Activated T-cell treated with anti-CD3 and anti-CD28 coated beads, Interleukin-2, amount 50 U/mL, for 24 hours (primary cell): ENCODE measurements at regions not wholly inside any gene's neighbourhood (a gene's known extent, or its start where the extent isn't known, plus 50 kb on each side); places are given as distances from the start of the nearest gene placed in this dataset.
"Not testable (repeated sequence)": the region's sequence is repeated elsewhere in the genome, so short reads cannot be mapped to it uniquely, and the experiment has no call there.

Experiments used
- DNase-seq: peaks from one replicate; pipeline ENCODE4 v3.0.0-alpha.2; 2020
- H3K27ac Mint-ChIP-seq: 2 replicates; pipeline ENCODE4 v1.8.0; 2020; ENCODE audit warnings: mild to moderate bottlenecking, mixed read lengths
- H3K27me3 Mint-ChIP-seq: 2 replicates; pipeline ENCODE4 v1.8.0; 2020; ENCODE audit warnings: mixed read lengths
- H3K36me3 Mint-ChIP-seq: 2 replicates; pipeline ENCODE4 v1.8.0; 2020; ENCODE audit warnings: low read depth, mixed read lengths
- H3K4me1 Mint-ChIP-seq: 2 replicates; pipeline ENCODE4 v1.8.0; 2020; ENCODE audit warnings: low read depth, mixed read lengths
- H3K4me3 Mint-ChIP-seq: 2 replicates; pipeline ENCODE4 v1.8.0; 2020; ENCODE audit warnings: mild to moderate bottlenecking, moderate library complexity, mixed read lengths
- H3K9me3 Mint-ChIP-seq: 2 replicates; pipeline ENCODE4 v1.8.0; 2020; ENCODE audit warnings: mixed read lengths

DNA sequence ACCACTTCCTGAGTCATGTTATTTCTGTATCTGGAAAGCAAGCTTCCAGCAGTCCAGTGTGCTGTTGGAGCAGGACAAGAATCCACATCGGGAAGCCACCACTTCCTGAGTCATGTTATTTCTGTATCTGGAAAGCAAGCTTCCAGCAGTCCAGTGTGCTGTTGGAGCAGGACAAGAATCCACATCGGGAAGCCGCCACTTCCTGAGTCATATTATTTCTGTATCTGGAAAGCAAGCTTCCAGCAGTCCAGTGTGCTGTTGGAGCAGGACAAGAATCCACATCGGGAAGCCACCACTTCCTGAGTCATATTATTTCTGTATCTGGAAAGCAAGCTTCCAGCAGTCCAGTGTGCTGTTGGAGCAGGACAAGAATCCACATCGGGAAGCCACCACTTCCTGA lies 170.2 kb upstream of the EXOC2 start:
- not testable (repeated sequence) for H3K4me3 Mint-ChIP-seq, H3K36me3 Mint-ChIP-seq, H3K4me1 Mint-ChIP-seq, H3K9me3 Mint-ChIP-seq, H3K27ac Mint-ChIP-seq, DNase-seq
- H3K27me3 Mint-ChIP-seq: peaks cover 60% of the 10 kb centered on the region

DNA sequence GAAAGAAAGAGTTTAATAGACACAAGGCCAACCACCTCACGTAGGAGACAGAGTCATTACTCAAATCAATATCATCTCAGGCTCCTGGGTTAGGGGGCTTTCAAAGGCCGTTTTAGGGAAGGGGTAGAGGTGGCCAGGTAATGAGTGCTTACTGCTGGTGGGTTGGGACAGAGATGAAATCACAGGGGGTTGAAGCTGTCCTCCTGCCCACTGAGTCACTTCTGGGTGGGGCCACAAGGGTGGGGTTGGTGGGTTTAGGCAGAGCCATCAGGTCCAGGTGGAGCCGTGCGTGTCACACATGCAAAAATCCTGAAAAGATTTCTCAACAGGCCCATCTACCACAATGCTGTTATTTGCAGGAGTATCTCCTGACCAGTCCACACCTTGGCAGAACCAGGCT lies 167.0 kb upstream of the EXOC2 start:
- no peaks in the 10 kb centered on the region for H3K9me3 Mint-ChIP-seq
- no peak for DNase-seq
- H3K36me3 Mint-ChIP-seq: no peaks in the 10 kb centered on the region
- no peaks in the 10 kb centered on the region for H3K4me1 Mint-ChIP-seq
- no peak overlapping the region for H3K4me3 Mint-ChIP-seq
- peaks cover 59% of the 10 kb centered on the region for H3K27me3 Mint-ChIP-seq
- no peak overlapping the region for H3K27ac Mint-ChIP-seq

DNA sequence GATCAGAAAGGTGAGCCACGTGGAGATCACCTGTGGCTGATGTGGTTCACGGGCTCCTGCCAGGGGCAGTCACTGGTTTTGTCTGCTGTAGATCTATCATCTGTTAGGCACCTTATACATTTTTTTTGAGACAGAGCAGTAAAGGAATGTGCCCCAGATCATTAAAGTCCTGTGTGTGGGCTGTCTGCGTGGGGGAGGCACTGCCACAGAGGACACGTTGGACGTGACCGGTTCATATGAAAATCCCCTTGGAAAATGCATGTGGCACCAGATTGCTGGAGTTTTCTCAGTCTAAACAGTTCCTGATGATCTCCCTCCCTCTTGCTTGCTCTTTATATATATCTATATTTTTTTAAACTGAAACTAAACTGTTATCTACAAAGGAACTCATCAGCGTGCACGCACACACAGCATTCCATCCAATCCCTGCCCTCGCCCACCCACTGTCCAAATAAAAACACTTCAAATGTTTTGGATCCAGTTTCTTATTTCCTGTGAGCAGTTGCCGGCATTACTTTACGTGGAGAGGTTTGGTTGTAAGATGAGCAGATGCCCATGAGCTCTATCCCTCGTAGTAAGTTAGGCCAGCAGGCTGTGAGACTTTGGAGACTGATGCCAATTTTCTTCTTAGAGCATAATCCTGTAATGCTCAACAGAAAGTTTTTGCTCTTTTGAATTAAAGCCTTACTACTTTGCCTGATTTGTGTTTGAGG lies 161.6 kb upstream of the EXOC2 start:
- DNase-seq: no peak
- H3K36me3 Mint-ChIP-seq: no peaks in the 10 kb centered on the region
- H3K4me3 Mint-ChIP-seq: no peak overlapping the region
- H3K9me3 Mint-ChIP-seq: no peaks in the 10 kb centered on the region
- H3K27ac Mint-ChIP-seq: no peak overlapping the region
- H3K4me1 Mint-ChIP-seq: no peaks in the 10 kb centered on the region
- H3K27me3 Mint-ChIP-seq: peaks cover 39% of the 10 kb centered on the region

DNA sequence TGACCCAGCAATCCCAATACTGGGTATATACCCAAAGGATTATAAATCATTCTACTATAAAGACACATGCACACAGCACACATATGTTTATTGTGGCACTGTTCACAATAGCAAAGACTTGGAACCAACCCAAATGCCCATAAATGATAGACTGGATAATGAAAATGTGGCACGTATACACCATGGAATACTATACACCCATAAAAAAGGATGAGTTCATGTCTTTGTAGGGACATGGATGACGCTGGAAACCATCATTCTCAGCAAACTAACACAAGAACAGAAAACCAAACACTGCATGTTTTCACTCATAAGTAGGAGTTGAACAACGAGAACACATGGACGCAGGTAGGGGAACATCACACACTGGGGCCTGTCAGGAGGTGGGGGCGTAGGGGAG lies 159.3 kb upstream of the EXOC2 start:
- not testable (repeated sequence) for DNase-seq, H3K4me1 Mint-ChIP-seq, H3K27ac Mint-ChIP-seq, H3K4me3 Mint-ChIP-seq, H3K9me3 Mint-ChIP-seq, H3K36me3 Mint-ChIP-seq
- peaks cover 29% of the 10 kb centered on the region for H3K27me3 Mint-ChIP-seq

DNA sequence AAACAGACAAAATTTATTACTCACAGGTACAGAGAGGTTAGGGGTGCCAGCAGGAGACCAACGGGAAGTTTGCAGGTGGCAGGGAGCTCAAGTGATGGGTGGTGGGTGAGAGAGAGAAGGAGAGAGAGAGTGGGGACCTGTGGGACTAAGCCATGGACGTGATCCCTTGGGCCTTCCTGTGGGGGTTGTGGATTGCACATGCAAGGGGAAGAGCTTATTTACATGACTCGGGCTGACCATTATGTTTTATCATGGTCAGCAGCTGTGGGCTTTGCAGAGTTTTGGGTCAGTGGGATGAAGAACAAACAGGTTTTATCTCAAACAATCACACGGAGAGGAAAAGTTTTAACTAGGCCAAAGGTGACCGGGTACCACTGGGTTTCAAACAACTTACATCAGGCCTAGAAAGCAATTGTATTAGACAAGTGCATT lies 156.2 kb upstream of the EXOC2 start:
- DNase-seq: no peak
- Mint-ChIP-seq H3K4me3 (no peak overlapping the region), H3K4me1 (no peaks in the 10 kb centered on the region), H3K27ac (no peak overlapping the region), H3K36me3 (no peaks in the 10 kb centered on the region), H3K27me3 (peaks cover 28% of the 10 kb centered on the region), H3K9me3 (no peaks in the 10 kb centered on the region)

DNA sequence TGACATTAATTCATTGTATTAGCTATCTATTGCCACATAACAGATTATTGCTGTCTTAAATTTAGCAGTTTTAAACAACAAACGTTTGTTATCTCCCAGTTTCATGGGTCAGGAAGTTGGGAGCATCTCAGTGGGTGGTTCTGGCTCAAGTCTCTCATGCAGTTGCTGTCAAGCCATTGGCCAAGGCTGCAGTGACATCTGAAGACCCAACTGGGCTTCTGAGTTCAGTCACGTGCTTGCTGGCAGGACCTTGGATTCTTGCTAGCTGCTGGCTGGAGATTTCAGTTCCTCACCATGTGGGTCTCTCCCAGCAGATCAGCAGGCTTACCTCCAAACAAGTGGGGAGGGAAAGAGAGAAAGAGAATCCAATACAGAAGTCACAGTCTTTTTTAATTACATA lies 152.6 kb upstream of the EXOC2 start:
- no peak overlapping the region for H3K27ac Mint-ChIP-seq
- no peak overlapping the region for H3K4me3 Mint-ChIP-seq
- no peaks in the 10 kb centered on the region for H3K9me3 Mint-ChIP-seq
- DNase-seq: no peak
- H3K36me3 Mint-ChIP-seq: no peaks in the 10 kb centered on the region
- no peaks in the 10 kb centered on the region for H3K4me1 Mint-ChIP-seq
- peaks cover 45% of the 10 kb centered on the region for H3K27me3 Mint-ChIP-seq

DNA sequence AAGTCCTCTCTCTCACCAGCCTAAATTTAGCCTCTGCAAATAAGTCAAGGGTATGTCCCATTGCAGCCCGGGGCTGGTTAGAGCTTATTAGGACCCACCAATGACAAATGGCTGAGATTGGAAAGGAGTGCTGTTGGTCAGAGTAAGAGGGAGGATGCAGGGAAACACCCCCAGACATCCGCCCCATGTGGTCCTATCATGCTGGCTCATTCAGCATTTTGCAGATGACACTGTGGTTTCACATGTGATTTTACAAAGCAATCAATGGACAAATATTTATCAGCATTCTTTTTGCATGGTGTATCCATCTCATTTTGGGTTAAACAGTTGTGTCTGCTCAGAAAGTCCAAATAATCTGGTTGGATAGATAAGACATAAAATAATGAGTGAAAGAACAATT lies 152.2 kb upstream of the EXOC2 start:
- H3K9me3 Mint-ChIP-seq: no peaks in the 10 kb centered on the region
- H3K4me3 Mint-ChIP-seq: no peak overlapping the region
- peaks cover 41% of the 10 kb centered on the region for H3K27me3 Mint-ChIP-seq
- no peak for DNase-seq
- no peaks in the 10 kb centered on the region for H3K36me3 Mint-ChIP-seq
- H3K4me1 Mint-ChIP-seq: no peaks in the 10 kb centered on the region
- no peak overlapping the region for H3K27ac Mint-ChIP-seq

DNA sequence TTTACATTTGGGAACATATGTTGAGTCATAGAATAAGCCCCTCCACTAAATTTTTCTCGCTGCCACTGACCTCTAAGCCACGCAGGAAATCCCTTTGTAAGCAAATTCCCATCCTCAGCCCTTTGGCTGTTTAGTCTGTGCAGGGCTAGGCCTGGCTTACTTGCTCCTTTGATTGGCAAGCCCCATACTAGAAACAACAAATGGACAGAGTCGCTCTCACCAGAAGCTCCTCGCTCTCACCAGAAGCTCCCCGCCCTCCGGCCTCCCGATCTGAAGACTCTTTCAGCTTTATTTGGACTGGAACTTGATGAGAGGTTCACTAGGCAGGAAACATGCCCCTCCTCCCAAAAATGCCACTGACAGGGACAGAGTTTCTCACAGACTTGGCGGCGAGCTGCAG lies 149.2 kb upstream of the EXOC2 start:
- no peak for DNase-seq
- Mint-ChIP-seq H3K4me3 (no peak overlapping the region), H3K9me3 (no peaks in the 10 kb centered on the region), H3K27ac (no peak overlapping the region), H3K27me3 (peaks cover 44% of the 10 kb centered on the region), H3K36me3 (no peaks in the 10 kb centered on the region), H3K4me1 (no peaks in the 10 kb centered on the region)

DNA sequence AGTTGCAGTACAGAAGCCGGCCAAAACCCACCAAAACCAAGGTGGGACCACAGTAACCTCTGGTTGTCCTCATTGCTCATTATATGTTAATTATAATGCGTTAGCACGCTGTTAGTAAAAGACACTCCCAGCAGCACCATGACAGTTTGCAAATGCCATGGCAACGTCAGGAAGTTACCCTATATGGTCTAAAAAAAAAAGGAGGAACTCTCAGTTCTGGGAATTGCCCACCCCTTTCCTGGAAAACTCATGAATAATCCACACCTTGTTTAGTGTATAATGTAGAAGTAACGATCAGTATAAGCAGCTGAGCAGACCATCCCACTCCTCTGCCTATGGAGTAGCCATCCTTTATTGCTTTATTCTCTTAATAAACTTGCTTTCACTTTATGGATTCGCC lies 148.6 kb upstream of the EXOC2 start:
- H3K9me3 Mint-ChIP-seq: no peaks in the 10 kb centered on the region
- H3K4me3 Mint-ChIP-seq: no peak overlapping the region
- H3K27ac Mint-ChIP-seq: no peak overlapping the region
- DNase-seq: no peak
- H3K4me1 Mint-ChIP-seq: no peaks in the 10 kb centered on the region
- H3K27me3 Mint-ChIP-seq: peaks cover 39% of the 10 kb centered on the region
- H3K36me3 Mint-ChIP-seq: no peaks in the 10 kb centered on the region

DNA sequence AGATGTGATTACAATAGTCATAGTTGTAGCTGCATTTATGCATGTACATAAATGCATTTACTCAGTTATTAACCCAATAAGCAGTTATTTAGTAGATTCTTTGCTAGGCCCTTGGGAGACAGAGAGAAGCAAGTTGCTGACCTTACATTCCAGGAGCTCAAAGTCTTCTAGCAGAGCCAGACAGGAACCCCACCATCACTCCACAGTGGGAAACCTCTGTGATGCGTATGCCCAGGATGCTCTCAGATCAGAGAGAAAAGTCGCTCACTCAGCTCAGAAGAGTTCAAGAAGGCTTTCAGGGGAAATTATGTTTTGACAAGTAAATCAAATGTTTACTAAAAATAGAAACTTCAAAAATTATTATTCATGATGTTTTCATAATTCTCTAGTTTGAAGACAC lies 146.3 kb upstream of the EXOC2 start:
- Mint-ChIP-seq H3K27me3 (peaks cover 34% of the 10 kb centered on the region), H3K27ac (no peak overlapping the region), H3K4me1 (peaks cover 3% of the 10 kb centered on the region)

DNA sequence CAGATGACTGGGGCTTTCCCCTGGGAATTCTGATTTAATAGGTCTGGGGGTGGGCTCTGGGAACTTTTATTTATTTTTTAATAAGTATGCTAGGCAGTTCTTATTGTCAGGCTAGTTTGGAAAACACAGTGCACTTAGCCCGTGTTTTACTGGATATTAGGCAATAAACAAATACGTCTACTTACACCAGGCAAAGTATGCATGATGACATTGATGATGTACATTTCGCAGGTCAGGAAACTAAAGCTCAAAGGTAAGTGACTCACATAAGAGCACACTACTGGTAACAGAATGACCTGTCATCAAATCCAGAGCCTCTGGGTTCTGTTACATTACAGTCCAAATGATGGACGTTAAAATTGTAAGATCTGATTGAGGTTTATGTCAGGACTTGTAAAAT lies 144.4 kb upstream of the EXOC2 start:
- Mint-ChIP-seq H3K4me3 (no peak overlapping the region), H3K27ac (no peak overlapping the region), H3K9me3 (peaks cover 4% of the 10 kb centered on the region), H3K4me1 (peaks cover 3% of the 10 kb centered on the region), H3K36me3 (no peaks in the 10 kb centered on the region), H3K27me3 (peaks cover 29% of the 10 kb centered on the region)
- no peak for DNase-seq

More for the DNA sequence above, 146.3 kb upstream of the EXOC2 start:
- DNase-seq: no peak
- no peak overlapping the region for H3K4me3 Mint-ChIP-seq
- H3K9me3 Mint-ChIP-seq: no peaks in the 10 kb centered on the region
- no peaks in the 10 kb centered on the region for H3K36me3 Mint-ChIP-seq

DNA sequence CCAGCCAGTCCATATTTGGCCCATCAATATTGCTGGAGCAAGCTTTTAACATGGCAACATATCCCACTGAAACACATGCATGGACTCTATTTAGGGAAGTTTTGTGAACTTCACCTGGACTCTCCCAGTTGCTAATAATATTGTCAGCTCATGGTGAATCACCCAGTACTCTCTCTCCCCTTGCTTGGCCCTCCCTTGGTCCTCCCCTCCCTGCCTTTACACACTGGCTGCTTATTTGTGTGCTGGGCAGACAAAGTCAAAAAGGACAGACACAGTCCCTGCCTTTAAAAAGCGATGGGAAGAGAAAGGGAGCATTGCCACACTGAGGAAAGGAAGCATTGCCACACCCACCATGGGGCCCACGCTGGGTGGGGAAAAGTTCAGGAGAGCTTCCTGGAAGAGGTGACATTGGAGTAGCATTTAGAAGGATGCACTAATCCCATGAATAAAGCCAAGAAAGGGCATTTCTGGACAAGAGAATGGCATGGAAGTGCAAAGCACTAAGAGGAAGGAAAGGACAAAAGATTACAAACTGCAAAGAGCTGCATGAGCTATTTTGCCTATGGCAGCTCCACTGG lies 143.4 kb upstream of the EXOC2 start:
- no peak for DNase-seq
- Mint-ChIP-seq H3K27ac (no peak overlapping the region), H3K36me3 (no peaks in the 10 kb centered on the region), H3K4me1 (peaks cover 3% of the 10 kb centered on the region), H3K9me3 (peaks cover 9% of the 10 kb centered on the region), H3K27me3 (peaks cover 21% of the 10 kb centered on the region), H3K4me3 (no peak overlapping the region)

DNA sequence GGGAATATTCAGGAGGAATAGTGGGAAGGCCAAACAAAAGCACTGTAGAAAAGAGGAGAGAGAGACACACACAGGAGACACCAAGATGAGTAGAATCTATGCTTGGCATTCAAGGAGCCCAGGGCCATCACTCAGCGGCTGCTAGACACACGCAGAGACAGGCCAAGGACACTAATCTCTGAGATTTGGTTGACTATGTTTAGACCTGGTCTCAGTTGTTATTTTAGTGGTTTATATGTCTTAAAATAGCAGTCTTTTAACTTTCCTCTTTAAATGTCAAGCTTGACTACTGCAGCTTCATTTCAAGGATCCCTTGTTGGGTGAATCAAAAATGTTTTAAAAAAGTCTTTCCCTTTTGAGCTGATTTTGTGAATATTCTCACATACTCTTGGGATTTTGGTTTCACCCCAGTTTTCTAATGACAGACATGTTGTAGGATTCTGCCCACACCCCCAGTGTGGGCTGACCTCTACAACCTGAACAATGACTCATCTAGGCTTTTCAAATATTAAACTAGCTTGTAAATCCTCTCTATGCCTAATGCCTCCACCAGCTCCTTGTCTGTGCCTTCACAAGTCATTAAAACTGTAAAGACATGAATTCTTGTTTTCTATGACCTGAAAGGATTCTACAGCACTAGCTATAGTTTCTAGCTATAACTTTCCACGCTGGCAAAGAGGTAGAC lies 142.7 kb upstream of the EXOC2 start:
- no peak for DNase-seq
- H3K27me3 Mint-ChIP-seq: peaks cover 19% of the 10 kb centered on the region
- H3K9me3 Mint-ChIP-seq: peaks cover 9% of the 10 kb centered on the region
- no peak overlapping the region for H3K27ac Mint-ChIP-seq
- peaks cover 3% of the 10 kb centered on the region for H3K4me1 Mint-ChIP-seq
- no peak overlapping the region for H3K4me3 Mint-ChIP-seq
- H3K36me3 Mint-ChIP-seq: no peaks in the 10 kb centered on the region

DNA sequence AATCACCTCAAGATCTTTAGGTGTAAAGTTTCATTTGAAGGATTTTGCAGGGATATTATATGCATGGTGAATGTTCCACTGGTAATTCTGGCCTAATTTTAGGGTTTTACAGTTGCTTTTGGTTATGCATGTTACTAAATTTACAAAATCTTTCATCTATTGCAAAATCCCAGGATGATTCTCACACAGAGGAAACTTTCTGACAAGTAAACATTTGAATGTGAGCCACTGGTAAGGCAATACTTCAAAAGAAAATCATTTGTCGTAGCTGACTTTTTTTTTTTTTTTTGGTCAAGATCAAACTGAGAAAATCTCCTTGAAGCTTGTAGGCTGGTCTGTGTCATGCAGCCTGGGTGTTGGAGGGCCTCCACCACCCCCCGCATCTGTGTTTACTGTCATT lies 141.9 kb upstream of the EXOC2 start:
- H3K36me3 Mint-ChIP-seq: no peaks in the 10 kb centered on the region
- DNase-seq: no peak
- peaks cover 23% of the 10 kb centered on the region for H3K27me3 Mint-ChIP-seq

DNA sequence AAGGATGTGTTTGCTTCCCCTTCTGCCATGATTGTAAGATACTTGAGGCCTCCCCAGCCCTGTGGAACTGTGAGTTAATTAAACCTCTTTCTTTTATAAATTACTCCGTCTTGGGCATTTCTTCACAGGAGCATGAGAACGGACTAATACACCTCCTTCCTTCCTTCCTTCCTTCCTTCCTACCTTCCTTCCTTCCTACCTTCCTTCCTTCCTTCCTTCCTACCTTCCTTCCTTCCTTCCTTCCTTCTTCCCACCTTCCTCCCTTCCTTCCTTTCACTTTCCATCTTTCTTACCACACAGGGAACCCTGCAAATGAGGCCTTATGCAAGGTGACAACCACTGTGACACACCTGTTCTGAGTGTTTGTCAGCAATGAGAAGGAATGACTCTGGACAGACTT lies 141.3 kb upstream of the EXOC2 start:
- Mint-ChIP-seq H3K4me3 (no peak overlapping the region), H3K4me1 (peaks cover 3% of the 10 kb centered on the region), H3K36me3 (no peaks in the 10 kb centered on the region), H3K27me3 (peaks cover 29% of the 10 kb centered on the region), H3K27ac (no peak overlapping the region), H3K9me3 (peaks cover 9% of the 10 kb centered on the region)
- no peak for DNase-seq

More for the DNA sequence above, 141.9 kb upstream of the EXOC2 start:
- Mint-ChIP-seq H3K4me1 (peaks cover 3% of the 10 kb centered on the region), H3K4me3 (no peak overlapping the region), H3K27ac (no peak overlapping the region), H3K9me3 (peaks cover 9% of the 10 kb centered on the region)
